Liver (tissue), 8 donors: ENCODE measurements at regions not wholly inside any gene's neighbourhood (a gene's known extent, or its start where the extent isn't known, plus 50 kb on each side); places are given as distances from the start of the nearest gene placed in this dataset.

ENCODE experiments used
- DNase-seq: peaks from one replicate; pipeline ENCODE4 v3.0.0-alpha.2; 2017; ENCODE audit warnings: low spot score
- H3K27ac ChIP-seq, 2 donors: one replicate each; pipeline ENCODE4 v1.7.0; 2013; ENCODE audit warnings: inconsistent platforms in 2 of 2, low read length in 2 of 2, control low read depth in 1 of 2, low read depth in 1 of 2, mild to moderate bottlenecking in 1 of 2
- H3K27me3 ChIP-seq, 4 donors: one replicate each; pipeline versions ENCODE4 v1.6.1 to v1.7.0; 2013; ENCODE audit warnings: low read length in 3 of 4, inconsistent platforms in 1 of 4, mild to moderate bottlenecking in 1 of 4, moderate library complexity in 1 of 4; ENCODE audit not compliant: control insufficient read depth in 4 of 4, insufficient read depth in 4 of 4
- H3K36me3 ChIP-seq, 4 donors: one replicate each; pipeline versions ENCODE4 v1.6.1 to v1.7.0; 2013; ENCODE audit warnings: low read length in 3 of 4, mild to moderate bottlenecking in 3 of 4, low read depth in 1 of 4, moderate library complexity in 1 of 4; ENCODE audit not compliant: control insufficient read depth in 4 of 4, insufficient read depth in 3 of 4
- H3K4me1 ChIP-seq, 4 donors: one replicate each; pipeline versions ENCODE4 v1.6.1 to v1.7.0; 2013; ENCODE audit warnings: low read length in 3 of 4, mild to moderate bottlenecking in 3 of 4, moderate library complexity in 1 of 4; ENCODE audit not compliant: control insufficient read depth in 4 of 4, insufficient read depth in 4 of 4
- H3K4me3 ChIP-seq, 3 donors: one replicate each; pipeline versions ENCODE4 v1.6.1 to v1.7.0; 2013; ENCODE audit warnings: low read length in 3 of 3, control low read depth in 1 of 3, low read depth in 1 of 3, mild to moderate bottlenecking in 1 of 3
- H3K9ac ChIP-seq, 2 donors: one replicate each; pipeline ENCODE4 v1.7.0; 2013; ENCODE audit warnings: low read length in 2 of 2, mild to moderate bottlenecking in 2 of 2, moderate library complexity in 2 of 2, control low read depth in 1 of 2, low read depth in 1 of 2
- H3K9me3 ChIP-seq, 4 donors: one replicate each; pipeline versions ENCODE4 v1.6.1 to v1.7.0; 2013; ENCODE audit warnings: low read length in 3 of 4; ENCODE audit not compliant: control insufficient read depth in 4 of 4
- EGR1 ChIP-seq, 2 donors: IDR thresholded peaks; 2 replicates each; pipeline ENCODE4 v1.6.1; 2016 to 2018; ENCODE audit warnings: antibody characterized with exemption in 2 of 2, low read depth in 2 of 2
- FOXA1 ChIP-seq: IDR thresholded peaks from 2 replicates; pipeline ENCODE4 v1.6.1; 2016; ENCODE audit warnings: antibody characterized with exemption
- FOXA2 ChIP-seq: IDR thresholded peaks from 2 replicates; pipeline ENCODE4 v1.6.1; 2016; ENCODE audit warnings: antibody characterized with exemption
- HNF4A ChIP-seq, 2 donors: conservative IDR thresholded peaks; 2 replicates each; pipeline ENCODE4 v1.6.1; 2016; ENCODE audit warnings: antibody characterized with exemption in 2 of 2, mild to moderate bottlenecking in 2 of 2
- JUND ChIP-seq, 2 donors: IDR thresholded peaks; 2 replicates each; pipeline ENCODE4 v1.6.1; 2016; ENCODE audit warnings: antibody characterized with exemption in 2 of 2
- NR2F2 ChIP-seq: IDR thresholded peaks from 2 replicates; pipeline ENCODE4 v1.6.1; 2016; ENCODE audit warnings: antibody characterized with exemption
- RAD21 ChIP-seq, 2 donors: IDR thresholded peaks; 2 replicates each; pipeline ENCODE4 v1.6.1; 2016; ENCODE audit warnings: antibody characterized with exemption in 2 of 2, mild to moderate bottlenecking in 2 of 2
- RXRA ChIP-seq, 2 donors: IDR thresholded peaks; 2 replicates each; pipeline ENCODE4 v1.6.1; 2017 to 2018; ENCODE audit warnings: antibody characterized with exemption in 2 of 2, mild to moderate bottlenecking in 1 of 2
- SP1 ChIP-seq: IDR thresholded peaks from 2 replicates; pipeline ENCODE4 v1.6.1; 2018; ENCODE audit warnings: antibody characterized with exemption, mild to moderate bottlenecking
- TAF1 ChIP-seq: conservative IDR thresholded peaks from 2 replicates; pipeline ENCODE4 v1.6.1; 2016; ENCODE audit warnings: antibody characterized with exemption, mild to moderate bottlenecking
- YY1 ChIP-seq: IDR thresholded peaks from 2 replicates; pipeline ENCODE4 v1.6.1; 2016; ENCODE audit warnings: antibody characterized with exemption, mild to moderate bottlenecking
- WGBS: extraction: QIAGEN DNeasy Blood & Tissue Kit; methylation state at CpG from one replicate; pipeline ENCODE4 v1.1.7; 2013; 5-methylcytosine and 5-hydroxymethylcytosine counted together
- TF ChIP-seq, protein P1 (sequence below): IDR thresholded peaks from 2 replicates; pipeline ENCODE4 v1.6.1; 2016; ENCODE audit warnings: antibody characterized with exemption, mild to moderate bottlenecking
- TF ChIP-seq, protein P2 (sequence below): fragments of 150-350 bp; IDR thresholded peaks from 2 replicates; pipeline ENCODE4 v1.5.1; 2017; ENCODE audit warnings: improper control_type of control experiment, low read depth, low read length; ENCODE audit not compliant: missing input control
- TF ChIP-seq, protein P3 (sequence below): IDR thresholded peaks from 2 replicates; pipeline ENCODE4 v1.6.1; 2016; ENCODE audit warnings: antibody characterized with exemption
- TF ChIP-seq, protein P4 (sequence below): IDR thresholded peaks from 2 replicates; pipeline ENCODE4 v1.6.1; 2016; ENCODE audit warnings: antibody characterized with exemption
- donor health status: healthy.
- donor health status: healthy.
- donor health status: healthy.
- donor health status: healthy.
- donor health status: healthy.

DNA sequence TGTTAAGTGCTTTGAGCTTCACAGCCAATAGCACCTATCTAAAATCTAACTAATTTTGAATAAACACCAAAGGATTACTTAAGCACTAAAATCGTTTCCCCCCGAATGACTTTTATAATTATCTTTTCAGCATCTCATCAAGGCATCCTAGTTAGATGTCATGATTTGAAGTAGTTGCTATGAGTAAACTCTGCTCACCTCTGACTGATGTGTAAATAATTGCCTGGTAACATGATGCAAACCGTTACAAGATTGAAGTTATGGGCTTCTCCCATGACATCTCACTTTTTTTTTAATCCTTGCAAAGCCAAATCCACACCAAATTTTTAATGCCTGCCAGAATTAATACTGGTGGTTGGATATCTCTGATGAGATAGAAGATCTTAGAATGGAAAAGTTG lies 377.1 kb downstream of the PRDM5 start:
- H3K27ac ChIP-seq = no peak overlapping the region

DNA sequence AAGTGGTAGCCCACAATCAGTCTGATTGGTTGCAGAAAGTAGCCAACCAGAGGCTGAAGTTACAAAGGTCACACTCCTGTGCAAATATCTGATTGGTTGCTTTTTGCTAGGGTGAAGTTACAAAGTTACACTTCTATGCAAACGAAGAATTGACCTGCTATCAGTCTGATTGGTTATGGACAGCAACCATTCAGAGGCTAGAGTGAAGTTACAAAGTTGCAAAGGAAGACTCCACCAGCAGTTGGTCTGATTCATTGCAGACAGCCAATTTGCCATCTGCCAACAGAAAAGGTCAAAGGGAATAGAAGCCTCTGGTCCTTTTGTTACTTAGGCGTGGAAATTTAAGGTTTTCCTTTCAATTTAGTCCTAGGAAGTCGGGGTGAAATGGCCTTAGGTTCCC lies 377.7 kb downstream of the PRDM5 start:
- Histone ChIP-seq H3K36me3 (no peaks in the 10 kb centered on the region), H3K4me3 (no peak overlapping the region), H3K9me3 (peaks cover 0 to 3% (median 0%) of the 10 kb centered on the region in 4 donors), H3K4me1 (no peaks in the 10 kb centered on the region), H3K9ac (no peak overlapping the region), H3K27ac (no peak overlapping the region), H3K27me3 (no peaks in the 10 kb centered on the region)
- 62% methylated on average over 3 of the region's 3 CpGs for WGBS
- DNase-seq = no peak
- TF ChIP-seq, protein P1, sequence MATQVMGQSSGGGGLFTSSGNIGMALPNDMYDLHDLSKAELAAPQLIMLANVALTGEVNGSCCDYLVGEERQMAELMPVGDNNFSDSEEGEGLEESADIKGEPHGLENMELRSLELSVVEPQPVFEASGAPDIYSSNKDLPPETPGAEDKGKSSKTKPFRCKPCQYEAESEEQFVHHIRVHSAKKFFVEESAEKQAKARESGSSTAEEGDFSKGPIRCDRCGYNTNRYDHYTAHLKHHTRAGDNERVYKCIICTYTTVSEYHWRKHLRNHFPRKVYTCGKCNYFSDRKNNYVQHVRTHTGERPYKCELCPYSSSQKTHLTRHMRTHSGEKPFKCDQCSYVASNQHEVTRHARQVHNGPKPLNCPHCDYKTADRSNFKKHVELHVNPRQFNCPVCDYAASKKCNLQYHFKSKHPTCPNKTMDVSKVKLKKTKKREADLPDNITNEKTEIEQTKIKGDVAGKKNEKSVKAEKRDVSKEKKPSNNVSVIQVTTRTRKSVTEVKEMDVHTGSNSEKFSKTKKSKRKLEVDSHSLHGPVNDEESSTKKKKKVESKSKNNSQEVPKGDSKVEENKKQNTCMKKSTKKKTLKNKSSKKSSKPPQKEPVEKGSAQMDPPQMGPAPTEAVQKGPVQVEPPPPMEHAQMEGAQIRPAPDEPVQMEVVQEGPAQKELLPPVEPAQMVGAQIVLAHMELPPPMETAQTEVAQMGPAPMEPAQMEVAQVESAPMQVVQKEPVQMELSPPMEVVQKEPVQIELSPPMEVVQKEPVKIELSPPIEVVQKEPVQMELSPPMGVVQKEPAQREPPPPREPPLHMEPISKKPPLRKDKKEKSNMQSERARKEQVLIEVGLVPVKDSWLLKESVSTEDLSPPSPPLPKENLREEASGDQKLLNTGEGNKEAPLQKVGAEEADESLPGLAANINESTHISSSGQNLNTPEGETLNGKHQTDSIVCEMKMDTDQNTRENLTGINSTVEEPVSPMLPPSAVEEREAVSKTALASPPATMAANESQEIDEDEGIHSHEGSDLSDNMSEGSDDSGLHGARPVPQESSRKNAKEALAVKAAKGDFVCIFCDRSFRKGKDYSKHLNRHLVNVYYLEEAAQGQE = no peak
- TF ChIP-seq NR2F2 = no peak
- no peak for TF ChIP-seq RXRA (IDR thresholded peaks at IDR 0.05)
- TF ChIP-seq, protein P2, sequence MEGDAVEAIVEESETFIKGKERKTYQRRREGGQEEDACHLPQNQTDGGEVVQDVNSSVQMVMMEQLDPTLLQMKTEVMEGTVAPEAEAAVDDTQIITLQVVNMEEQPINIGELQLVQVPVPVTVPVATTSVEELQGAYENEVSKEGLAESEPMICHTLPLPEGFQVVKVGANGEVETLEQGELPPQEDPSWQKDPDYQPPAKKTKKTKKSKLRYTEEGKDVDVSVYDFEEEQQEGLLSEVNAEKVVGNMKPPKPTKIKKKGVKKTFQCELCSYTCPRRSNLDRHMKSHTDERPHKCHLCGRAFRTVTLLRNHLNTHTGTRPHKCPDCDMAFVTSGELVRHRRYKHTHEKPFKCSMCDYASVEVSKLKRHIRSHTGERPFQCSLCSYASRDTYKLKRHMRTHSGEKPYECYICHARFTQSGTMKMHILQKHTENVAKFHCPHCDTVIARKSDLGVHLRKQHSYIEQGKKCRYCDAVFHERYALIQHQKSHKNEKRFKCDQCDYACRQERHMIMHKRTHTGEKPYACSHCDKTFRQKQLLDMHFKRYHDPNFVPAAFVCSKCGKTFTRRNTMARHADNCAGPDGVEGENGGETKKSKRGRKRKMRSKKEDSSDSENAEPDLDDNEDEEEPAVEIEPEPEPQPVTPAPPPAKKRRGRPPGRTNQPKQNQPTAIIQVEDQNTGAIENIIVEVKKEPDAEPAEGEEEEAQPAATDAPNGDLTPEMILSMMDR = no peak
- no peak for TF ChIP-seq JUND (IDR thresholded peaks at IDR 0.05)
- no peak for TF ChIP-seq TAF1
- TF ChIP-seq, protein P3, sequence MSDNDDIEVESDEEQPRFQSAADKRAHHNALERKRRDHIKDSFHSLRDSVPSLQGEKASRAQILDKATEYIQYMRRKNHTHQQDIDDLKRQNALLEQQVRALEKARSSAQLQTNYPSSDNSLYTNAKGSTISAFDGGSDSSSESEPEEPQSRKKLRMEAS = no peak
- TF ChIP-seq FOXA1 = no peak
- TF ChIP-seq SP1 = no peak
- TF ChIP-seq EGR1 (IDR thresholded peaks at IDR 0.05; ENCODE audit: low read depth in 2 of 2) = no peak
- TF ChIP-seq YY1 = no peak
- no peak for TF ChIP-seq HNF4A (conservative IDR thresholded peaks at IDR 0.05)
- no peak for TF ChIP-seq FOXA2
- TF ChIP-seq, protein P4, sequence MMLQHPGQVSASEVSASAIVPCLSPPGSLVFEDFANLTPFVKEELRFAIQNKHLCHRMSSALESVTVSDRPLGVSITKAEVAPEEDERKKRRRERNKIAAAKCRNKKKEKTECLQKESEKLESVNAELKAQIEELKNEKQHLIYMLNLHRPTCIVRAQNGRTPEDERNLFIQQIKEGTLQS = no peak

More for the DNA sequence above, 377.1 kb downstream of the PRDM5 start:
- Histone ChIP-seq H3K4me1 (no peaks in the 10 kb centered on the region), H3K9me3 (peaks cover 0 to 3% (median 0%) of the 10 kb centered on the region in 4 donors), H3K36me3 (no peaks in the 10 kb centered on the region), H3K27me3 (no peaks in the 10 kb centered on the region), H3K9ac (no peak overlapping the region), H3K4me3 (no peak overlapping the region)
- TF ChIP-seq RAD21 (IDR thresholded peaks at IDR 0.05) (no peak), SP1 (no peak), FOXA1 (no peak), RXRA (IDR thresholded peaks at IDR 0.05) (no peak), YY1 (no peak), FOXA2 (no peak)
- TF ChIP-seq, protein P1 = no peak
- TF ChIP-seq, protein P2 = no peak
- TF ChIP-seq, protein P4 = no peak
- TF ChIP-seq, protein P3 = no peak
- DNase-seq = no peak
- 74% methylated on average over 3 of the region's 3 CpGs for WGBS
